ENCODE measurements at regions not wholly inside any gene's neighbourhood (a gene's known extent, or its start where the extent isn't known, plus 50 kb on each side); places are given as distances from the start of the nearest gene placed in this dataset.
A peak's percentile ranks its signal among the peaks of the same experiment; 100 is the strongest.

DNA sequence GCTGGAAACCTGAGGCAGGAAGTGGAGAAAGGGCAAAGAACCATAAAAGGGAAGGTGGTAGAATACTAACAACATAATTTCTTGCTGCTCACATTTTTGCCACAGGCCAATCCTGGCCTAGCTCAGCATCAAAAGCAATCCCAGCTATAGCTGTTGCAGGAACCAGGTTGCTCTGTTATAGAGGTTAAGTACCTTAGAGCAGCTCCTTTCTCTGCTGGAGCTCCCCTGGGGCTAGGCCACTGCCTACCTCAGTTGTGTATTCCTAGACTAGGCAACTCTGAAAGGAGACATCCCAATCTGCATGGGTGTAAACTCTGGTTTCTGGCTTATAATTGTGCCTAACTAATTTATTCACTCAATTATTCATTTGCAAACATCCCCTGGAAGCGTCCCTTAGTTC lies 108.4 kb downstream of the ZNF365 start:
- DNase-seq (no peak), FAIRE-seq (no peak)
- Histone ChIP-seq H3K4me1 (ENCODE audit: control insufficient read depth in 2 of 3, insufficient read depth in 2 of 3, low read depth in 1 of 3, low read length in 3 of 3) (no peaks in the 10 kb centered on the region), H3K4me3 (ENCODE audit: low read length in 3 of 3) (no peak overlapping the region), H3K27ac (ENCODE audit: low read depth in 2 of 2, low read length in 2 of 2) (no peak overlapping the region), H3K36me3 (ENCODE audit: control insufficient read depth in 2 of 3, insufficient read depth in 3 of 3, low read length in 3 of 3) (no peaks in the 10 kb centered on the region), H3K27me3 (ENCODE audit: control insufficient read depth, insufficient read depth, low read length) (no peaks in the 10 kb centered on the region), H3K9ac (ENCODE audit: low read length in 3 of 3) (no peak overlapping the region), H3K9me3 (ENCODE audit: control insufficient read depth in 2 of 3, insufficient read depth in 1 of 3, low read length in 3 of 3) (no peaks in the 10 kb centered on the region)
- no peak for TF ChIP-seq CTCF (IDR thresholded peaks at IDR 0.05; ENCODE audit: borderline replicate concordance, extremely low read depth, insufficient read depth)
- intact Hi-C loops (cut with DNase I): no loop called here

GRCh38 chr10:62491597-62491996 lies 117.4 kb downstream of the ZNF365 start:
- H3K27ac ChIP-seq (ENCODE audit: low read depth in 2 of 2, low read length in 2 of 2): no peak overlapping the region
- intact Hi-C loops (cut with DNase I): no loop called here
- DNase-seq: no peak
- H3K4me3 ChIP-seq (ENCODE audit: low read length in 3 of 3): no peak overlapping the region
- no peak overlapping the region for H3K9ac ChIP-seq (ENCODE audit: low read length in 3 of 3)
- no peak for FAIRE-seq
- H3K27me3 ChIP-seq (ENCODE audit: control insufficient read depth, insufficient read depth, low read length): no peaks in the 10 kb centered on the region
- no peaks in the 10 kb centered on the region for H3K36me3 ChIP-seq (ENCODE audit: control insufficient read depth in 2 of 3, insufficient read depth in 3 of 3, low read length in 3 of 3)
- no peaks in the 10 kb centered on the region for H3K9me3 ChIP-seq (ENCODE audit: control insufficient read depth in 2 of 3, insufficient read depth in 1 of 3, low read length in 3 of 3)
- TF ChIP-seq CTCF (IDR thresholded peaks at IDR 0.05; ENCODE audit: borderline replicate concordance, extremely low read depth, insufficient read depth): no peak
- H3K4me1 ChIP-seq (ENCODE audit: control insufficient read depth in 2 of 3, insufficient read depth in 2 of 3, low read depth in 1 of 3, low read length in 3 of 3): no peaks in the 10 kb centered on the region

GRCh38 chr10:62492012-62492869 lies 118.1 kb downstream of the ZNF365 start:
- intact Hi-C loops (cut with DNase I): no loop called here
- H3K27ac ChIP-seq (ENCODE audit: low read depth in 2 of 2, low read length in 2 of 2): no peak overlapping the region
- H3K9ac ChIP-seq (ENCODE audit: low read length in 3 of 3): no peak overlapping the region
- peak; percentile 71 for FAIRE-seq
- TF ChIP-seq CTCF (IDR thresholded peaks at IDR 0.05; ENCODE audit: borderline replicate concordance, extremely low read depth, insufficient read depth): peak; percentile 50
- no peaks in the 10 kb centered on the region for H3K36me3 ChIP-seq (ENCODE audit: control insufficient read depth in 2 of 3, insufficient read depth in 3 of 3, low read length in 3 of 3)
- H3K4me3 ChIP-seq (ENCODE audit: low read length in 3 of 3): no peak overlapping the region
- H3K9me3 ChIP-seq (ENCODE audit: control insufficient read depth in 2 of 3, insufficient read depth in 1 of 3, low read length in 3 of 3): no peaks in the 10 kb centered on the region
- DNase-seq: peak in 2 of 5 donors; percentile 27 to 47
- no peaks in the 10 kb centered on the region for H3K4me1 ChIP-seq (ENCODE audit: control insufficient read depth in 2 of 3, insufficient read depth in 2 of 3, low read depth in 1 of 3, low read length in 3 of 3)
- no peaks in the 10 kb centered on the region for H3K27me3 ChIP-seq (ENCODE audit: control insufficient read depth, insufficient read depth, low read length)

DNA sequence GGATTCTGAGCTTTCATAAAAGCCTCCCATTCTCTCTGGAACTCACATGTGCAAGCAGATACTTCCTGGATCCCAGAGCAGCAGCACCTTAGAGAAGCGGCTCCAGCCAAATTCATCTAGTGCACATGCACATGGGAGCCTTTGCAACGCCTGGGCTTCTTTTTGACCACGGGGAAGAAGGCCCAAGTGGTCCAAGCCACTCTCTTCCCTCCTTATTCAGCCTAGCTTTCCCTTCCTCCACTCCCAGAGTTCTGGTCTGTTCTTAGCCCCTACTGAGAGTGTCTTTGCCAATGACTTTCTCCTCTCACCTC lies 118.7 kb downstream of the ZNF365 start:
- no peaks in the 10 kb centered on the region for H3K4me1 ChIP-seq (ENCODE audit: control insufficient read depth in 2 of 3, insufficient read depth in 2 of 3, low read depth in 1 of 3, low read length in 3 of 3)
- no peaks in the 10 kb centered on the region for H3K27me3 ChIP-seq (ENCODE audit: control insufficient read depth, insufficient read depth, low read length)
- intact Hi-C loops (cut with DNase I): no loop called here
- H3K4me3 ChIP-seq (ENCODE audit: low read length in 3 of 3): no peak overlapping the region
- H3K27ac ChIP-seq (ENCODE audit: low read depth in 2 of 2, low read length in 2 of 2): no peak overlapping the region
- H3K9ac ChIP-seq (ENCODE audit: low read length in 3 of 3): no peak overlapping the region
- H3K36me3 ChIP-seq (ENCODE audit: control insufficient read depth in 2 of 3, insufficient read depth in 3 of 3, low read length in 3 of 3): no peaks in the 10 kb centered on the region
- no peaks in the 10 kb centered on the region for H3K9me3 ChIP-seq (ENCODE audit: control insufficient read depth in 2 of 3, insufficient read depth in 1 of 3, low read length in 3 of 3)
- no peak for TF ChIP-seq CTCF (IDR thresholded peaks at IDR 0.05; ENCODE audit: borderline replicate concordance, extremely low read depth, insufficient read depth)
- no peak for FAIRE-seq
- no peak for DNase-seq

Data from kidney (tissue), 13 donors.